VCaP (cell line): ENCODE measurements at regions not wholly inside any gene's neighbourhood (a gene's known extent, or its start where the extent isn't known, plus 50 kb on each side); places are given as distances from the start of the nearest gene placed in this dataset.
"Not testable (repeated sequence)": the region's sequence is repeated elsewhere in the genome, so short reads cannot be mapped to it uniquely, and the experiment has no call there.

Source experiments
- H3K27ac ChIP-seq: fragments of 450-650 bp; 2 replicates; pipeline ENCODE4 v1.5.1; 2017
- TF ChIP-seq, protein P1 (sequence below): fragments of 450-650 bp; conservative IDR thresholded peaks from 2 replicates; pipeline ENCODE4 v1.5.1; 2017; ENCODE audit warnings: mild to moderate bottlenecking, moderate library complexity

DNA sequence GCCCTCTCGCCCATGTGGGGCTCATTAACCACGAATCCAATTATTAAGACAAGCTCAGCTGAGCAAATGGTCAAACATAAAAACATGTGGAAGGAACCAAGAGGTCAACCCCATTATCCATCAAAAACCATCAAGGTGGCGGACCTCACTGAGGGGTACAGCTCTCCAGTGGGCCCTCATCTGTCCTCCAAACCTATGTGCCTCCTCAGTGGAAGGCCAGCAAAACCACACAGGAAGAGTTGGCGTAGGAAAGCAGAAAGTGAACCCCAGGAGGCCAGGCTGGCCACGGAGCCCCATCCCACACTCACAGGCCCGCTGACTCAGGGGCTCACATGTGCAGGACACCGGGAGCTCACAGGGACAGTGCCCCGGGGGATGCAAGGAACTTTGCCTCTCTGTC, 66.5 kb upstream of the CLEC6A start:
- H3K27ac ChIP-seq, result not testable (repeated sequence)

DNA sequence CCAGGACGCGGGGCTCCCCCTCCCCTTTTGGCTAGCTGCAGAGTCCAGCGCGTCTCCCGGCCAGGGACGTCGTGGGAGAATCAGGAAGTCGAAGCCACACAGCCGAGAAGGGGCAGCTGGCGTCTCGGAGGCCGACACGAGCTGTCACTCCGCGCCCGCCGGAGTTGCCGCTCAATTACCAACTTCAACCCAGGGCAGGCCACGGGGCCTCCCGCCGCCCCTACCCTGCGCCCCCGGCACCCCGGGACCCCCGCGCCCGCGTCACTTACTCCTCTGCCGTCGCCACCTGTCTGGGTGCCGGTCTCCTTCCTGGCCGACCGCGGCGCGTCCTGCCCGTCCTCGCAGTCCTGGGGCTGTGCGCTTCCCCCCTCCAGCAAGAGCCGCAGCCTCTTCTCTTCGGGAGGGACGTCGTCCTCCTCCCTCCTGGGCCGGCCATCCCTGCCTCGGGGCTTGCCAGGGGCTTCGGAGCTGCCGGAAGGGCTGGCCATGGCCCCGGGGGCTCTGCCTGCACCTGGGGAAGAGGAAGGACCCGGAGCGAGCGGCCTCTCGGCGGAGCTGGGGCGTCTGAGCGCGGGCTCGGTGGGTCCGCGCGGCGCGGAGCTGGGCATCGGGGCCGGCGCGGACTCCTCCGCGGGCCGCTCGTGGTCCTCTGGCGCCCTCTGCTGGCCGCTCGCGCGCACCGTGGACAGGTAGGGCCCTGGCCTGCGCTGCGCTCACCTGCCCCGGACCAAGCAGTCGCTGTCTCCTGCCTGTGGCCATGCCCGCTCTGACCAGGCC, 65.6 kb upstream of the CLEC6A start:
- H3K27ac ChIP-seq, result not testable (repeated sequence)

DNA sequence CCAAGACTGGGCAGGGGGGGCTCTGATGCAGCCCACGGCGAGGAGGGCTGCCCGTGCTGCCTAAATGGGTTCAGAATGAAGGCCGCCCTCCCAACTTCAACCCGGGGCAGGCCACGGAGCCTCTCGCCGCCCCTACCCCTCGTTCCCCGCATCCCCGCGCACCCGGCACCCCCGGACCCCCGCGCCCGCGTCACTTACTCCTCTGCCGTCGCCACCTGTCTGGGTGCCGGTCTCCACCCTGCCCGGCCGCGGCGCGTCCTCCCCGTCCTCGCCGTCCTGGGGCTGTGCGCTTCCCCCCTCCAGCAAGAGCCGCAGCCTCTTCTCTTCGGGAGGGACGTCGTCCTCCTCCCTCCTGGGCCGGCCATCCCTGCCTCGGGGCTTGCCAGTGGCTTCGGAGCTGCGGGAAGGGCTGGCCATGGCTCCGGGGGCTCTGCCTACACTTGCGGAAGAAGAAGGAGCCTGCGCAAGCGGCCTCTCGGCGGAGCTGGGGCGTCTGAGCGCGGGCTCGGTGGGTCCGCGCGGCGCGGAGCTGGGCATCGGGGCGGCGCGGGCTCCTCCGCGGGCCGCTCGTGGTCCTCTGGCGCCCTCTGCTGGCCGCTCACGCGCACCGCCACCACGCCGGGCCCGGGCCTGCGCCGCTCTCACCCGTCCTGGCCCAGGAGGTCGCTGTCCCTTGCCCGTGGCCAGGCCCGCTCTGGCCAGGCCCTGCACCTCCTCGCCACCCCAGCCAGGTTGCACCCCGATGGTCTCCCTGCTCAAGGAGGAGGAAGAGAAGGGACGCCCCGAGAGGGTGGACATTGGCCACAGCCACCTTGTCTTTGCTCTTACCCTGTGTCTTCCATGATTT, 59.3 kb upstream of the CLEC6A start:
- H3K27ac ChIP-seq, result not testable (repeated sequence)
- TF ChIP-seq, protein P1, sequence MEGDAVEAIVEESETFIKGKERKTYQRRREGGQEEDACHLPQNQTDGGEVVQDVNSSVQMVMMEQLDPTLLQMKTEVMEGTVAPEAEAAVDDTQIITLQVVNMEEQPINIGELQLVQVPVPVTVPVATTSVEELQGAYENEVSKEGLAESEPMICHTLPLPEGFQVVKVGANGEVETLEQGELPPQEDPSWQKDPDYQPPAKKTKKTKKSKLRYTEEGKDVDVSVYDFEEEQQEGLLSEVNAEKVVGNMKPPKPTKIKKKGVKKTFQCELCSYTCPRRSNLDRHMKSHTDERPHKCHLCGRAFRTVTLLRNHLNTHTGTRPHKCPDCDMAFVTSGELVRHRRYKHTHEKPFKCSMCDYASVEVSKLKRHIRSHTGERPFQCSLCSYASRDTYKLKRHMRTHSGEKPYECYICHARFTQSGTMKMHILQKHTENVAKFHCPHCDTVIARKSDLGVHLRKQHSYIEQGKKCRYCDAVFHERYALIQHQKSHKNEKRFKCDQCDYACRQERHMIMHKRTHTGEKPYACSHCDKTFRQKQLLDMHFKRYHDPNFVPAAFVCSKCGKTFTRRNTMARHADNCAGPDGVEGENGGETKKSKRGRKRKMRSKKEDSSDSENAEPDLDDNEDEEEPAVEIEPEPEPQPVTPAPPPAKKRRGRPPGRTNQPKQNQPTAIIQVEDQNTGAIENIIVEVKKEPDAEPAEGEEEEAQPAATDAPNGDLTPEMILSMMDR, result peak; percentile 74

DNA sequence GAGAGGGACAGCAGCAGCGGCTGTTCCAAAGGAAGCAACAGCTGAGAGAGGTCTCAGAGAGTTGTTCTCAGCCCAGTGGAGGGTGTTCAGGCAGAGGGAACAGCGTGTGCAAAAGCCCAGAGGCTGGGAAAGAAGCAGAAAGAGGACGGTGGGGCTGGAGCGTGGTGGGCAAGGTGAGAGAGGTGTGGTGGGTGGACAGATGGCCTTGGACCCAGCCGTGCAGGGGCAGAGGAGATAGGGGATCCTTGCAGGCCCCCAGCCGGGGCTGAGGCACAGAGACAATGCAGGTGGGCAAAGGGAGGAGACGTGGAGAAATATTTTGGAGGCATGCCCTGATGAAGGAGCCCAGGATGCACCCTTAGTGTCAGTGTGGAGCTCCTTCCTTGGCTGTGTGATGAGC, 58.4 kb upstream of the CLEC6A start:
- not testable (repeated sequence) for H3K27ac ChIP-seq

DNA sequence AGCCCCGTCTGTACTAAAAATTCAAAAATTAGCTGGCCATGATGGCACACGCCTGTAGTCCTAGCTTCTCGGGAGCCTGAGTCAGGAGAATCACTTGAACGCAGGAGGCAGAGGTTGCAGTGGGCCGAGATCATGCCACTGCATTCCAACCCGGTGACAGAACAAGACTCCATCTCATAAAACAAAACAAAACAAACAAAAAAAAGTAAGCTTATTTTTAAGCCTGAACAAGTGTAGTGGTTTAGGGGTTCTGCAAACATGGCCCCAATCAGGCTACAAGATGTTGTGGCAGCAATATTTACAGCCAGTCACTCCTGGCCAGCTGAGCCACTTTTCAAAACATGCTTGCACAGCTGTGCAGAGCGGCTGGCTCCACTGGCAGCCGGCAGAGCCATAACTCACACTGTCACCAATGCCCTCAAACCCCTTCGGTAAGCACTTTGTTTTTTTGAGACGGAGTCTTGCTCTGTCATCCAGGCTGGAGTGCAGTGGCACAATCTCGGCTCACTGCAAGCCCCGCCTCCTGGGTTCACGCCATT, 56.2 kb upstream of the CLEC6A start:
- H3K27ac ChIP-seq, result not testable (repeated sequence)

DNA sequence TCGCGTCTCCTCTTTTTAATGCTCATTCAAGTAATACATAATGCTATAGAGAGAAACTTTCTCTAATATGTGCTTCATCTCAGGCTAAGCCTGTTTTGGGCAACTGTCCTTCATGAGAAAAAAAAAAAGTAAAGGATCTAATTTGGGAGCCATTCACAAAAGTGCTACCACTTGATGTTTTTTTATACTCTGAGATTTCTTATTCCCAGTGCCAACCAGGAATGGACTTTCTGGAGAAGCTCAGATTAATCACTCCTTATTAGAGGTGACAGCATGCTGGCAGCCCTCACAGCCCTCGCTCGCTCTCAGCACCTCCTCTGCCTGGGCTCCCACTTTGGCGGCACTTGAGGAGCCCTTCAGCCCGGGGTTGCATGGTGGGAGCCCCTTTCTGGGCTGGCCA, 51.9 kb upstream of the CLEC6A start:
- H3K27ac ChIP-seq, result not testable (repeated sequence)

DNA sequence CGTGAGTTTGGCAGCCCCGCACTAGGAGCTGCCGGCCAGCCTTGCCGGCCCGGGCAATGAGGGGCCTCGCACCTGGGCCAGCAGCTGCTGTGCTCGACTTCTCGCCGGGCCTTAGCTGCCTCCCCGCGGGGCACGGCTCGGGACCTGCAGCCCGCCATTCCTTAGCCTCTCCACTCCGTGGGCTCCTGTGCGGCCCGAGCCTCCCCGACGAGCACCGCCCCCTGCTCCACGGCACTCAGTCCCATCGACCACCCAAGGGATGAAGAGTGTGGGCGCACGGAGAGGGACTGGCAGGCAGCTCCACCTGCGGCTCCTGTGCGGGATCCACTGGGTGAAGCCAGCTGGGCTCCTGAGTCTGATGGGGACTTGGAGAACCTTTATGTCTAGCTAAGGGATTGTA, 51.4 kb upstream of the CLEC6A start:
- H3K27ac ChIP-seq, result not testable (repeated sequence)
